Ovary (tissue), 7 donors: ENCODE measurements at regions not wholly inside any gene's neighbourhood (a gene's known extent, or its start where the extent isn't known, plus 50 kb on each side); places are given as distances from the start of the nearest gene placed in this dataset.

Experiments used
- DNase-seq, 5 donors: peaks; one replicate each; pipeline ENCODE4 v3.0.0-alpha.2; 2019 to 2020
- H3K27ac ChIP-seq, 2 donors: fragments of 200-600 bp; one replicate each; pipeline versions ENCODE4 v1.5.1 to v1.8.0; 2019 to 2022
- H3K27me3 ChIP-seq: fragments of 200-600 bp; one replicate; pipeline ENCODE4 v1.8.0; 2022
- H3K36me3 ChIP-seq: fragments of 200-600 bp; sonication (generic); one replicate; pipeline ENCODE4 v1.5.1; 2019
- H3K4me1 ChIP-seq: one replicate; pipeline ENCODE4 v1.8.1; 2013; ENCODE audit warnings: mild to moderate bottlenecking, moderate library complexity; ENCODE audit not compliant: insufficient read depth
- H3K4me3 ChIP-seq: fragments of 200-600 bp; sonication (generic); one replicate; pipeline ENCODE4 v1.5.1; 2017
- H3K9me3 ChIP-seq, 2 donors: fragments of 200-600 bp in 1 of 2; sonication (generic) in 1 of 2; one replicate each; pipeline versions ENCODE4 v1.5.1 to v1.8.1; 2013 to 2019; ENCODE audit warnings: mild to moderate bottlenecking in 1 of 2, moderate library complexity in 1 of 2
- EP300 ChIP-seq: sonication (generic); formaldehyde crosslinking; IDR thresholded peaks from one replicate; pipeline ENCODE4 v1.6.1; 2017; ENCODE audit warnings: antibody characterized with exemption
- POLR2A ChIP-seq: fragments of 450-650 bp; IDR thresholded peaks from one replicate; pipeline ENCODE4 v1.6.1; 2017; ENCODE audit warnings: antibody characterized with exemption, mild to moderate bottlenecking, moderate library complexity
- WGBS, 3 donors: extraction: QIAGEN DNeasy Blood & Tissue Kit in 1 of 3; methylation state at CpG; one replicate each; pipeline versions ENCODE4 v1.1.5 to v1.1.7; 2013 to 2017; 5-methylcytosine and 5-hydroxymethylcytosine counted together
- intact Hi-C, 4 donors: fragments of 100-400 bp; cut with DNase I; formaldehyde crosslinking; loops; one replicate each; pipeline versions ENCODE4 v1.11.0 to v1.15.1; 2022 to 2023
- TF ChIP-seq, protein P1 (sequence below), 3 donors: fragments of 450-650 bp in 2 of 3; fragments of 200-600 bp in 1 of 3; IDR thresholded peaks; one replicate each; pipeline versions ENCODE4 v1.5.1 to v1.8.0; 2016 to 2022; ENCODE audit warnings: antibody characterized with exemption in 3 of 3, mild to moderate bottlenecking in 1 of 3
- donor health status: DM: no; HTN: no; CAD: no; lungs with moderate emphysema.
- donor health status: DM: no; HTN: no; CAD: no.
- donor health status: Bipolar disorder and iron deficiency.
- donor health status: DM: no; HTN: no; CAD: no.
- donor health status: DM: yes; HTN: yes; CAD: no.

DNA sequence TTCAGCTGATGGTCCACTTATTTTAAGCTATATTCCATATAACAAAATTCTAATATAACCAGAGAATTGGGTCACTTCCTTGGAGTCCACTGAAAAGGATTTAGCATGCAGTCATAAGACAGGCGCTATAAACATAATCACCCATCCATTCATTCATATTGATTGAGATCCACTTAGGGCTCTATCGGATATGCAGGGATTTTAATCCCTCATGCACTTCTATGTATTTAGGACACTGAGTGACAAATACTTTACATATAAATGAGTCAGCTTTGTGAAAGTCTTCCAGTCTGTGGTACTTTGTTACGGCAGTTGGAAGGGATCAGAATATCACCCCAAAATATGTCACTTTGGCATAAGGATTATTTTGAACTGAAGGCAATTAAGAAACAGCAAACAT, 127.3 kb upstream of the ZNF608 start:
- Histone ChIP-seq H3K36me3 (no peaks in the 10 kb centered on the region), H3K4me1 (no peaks in the 10 kb centered on the region), H3K27ac (no peak overlapping the region), H3K27me3 (no peaks in the 10 kb centered on the region), H3K9me3 (no peaks in the 10 kb centered on the region), H3K4me3 (no peak overlapping the region)
- no peak for TF ChIP-seq POLR2A
- no peak for TF ChIP-seq EP300
- TF ChIP-seq, protein P1, sequence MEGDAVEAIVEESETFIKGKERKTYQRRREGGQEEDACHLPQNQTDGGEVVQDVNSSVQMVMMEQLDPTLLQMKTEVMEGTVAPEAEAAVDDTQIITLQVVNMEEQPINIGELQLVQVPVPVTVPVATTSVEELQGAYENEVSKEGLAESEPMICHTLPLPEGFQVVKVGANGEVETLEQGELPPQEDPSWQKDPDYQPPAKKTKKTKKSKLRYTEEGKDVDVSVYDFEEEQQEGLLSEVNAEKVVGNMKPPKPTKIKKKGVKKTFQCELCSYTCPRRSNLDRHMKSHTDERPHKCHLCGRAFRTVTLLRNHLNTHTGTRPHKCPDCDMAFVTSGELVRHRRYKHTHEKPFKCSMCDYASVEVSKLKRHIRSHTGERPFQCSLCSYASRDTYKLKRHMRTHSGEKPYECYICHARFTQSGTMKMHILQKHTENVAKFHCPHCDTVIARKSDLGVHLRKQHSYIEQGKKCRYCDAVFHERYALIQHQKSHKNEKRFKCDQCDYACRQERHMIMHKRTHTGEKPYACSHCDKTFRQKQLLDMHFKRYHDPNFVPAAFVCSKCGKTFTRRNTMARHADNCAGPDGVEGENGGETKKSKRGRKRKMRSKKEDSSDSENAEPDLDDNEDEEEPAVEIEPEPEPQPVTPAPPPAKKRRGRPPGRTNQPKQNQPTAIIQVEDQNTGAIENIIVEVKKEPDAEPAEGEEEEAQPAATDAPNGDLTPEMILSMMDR (IDR thresholded peaks at IDR 0.05): no peak
- no peak for DNase-seq
- 96 to 98% (median 97%) methylated on average over 3 of the region's 3 CpGs for WGBS, 3 donors
- intact Hi-C loops: no loop called here

DNA sequence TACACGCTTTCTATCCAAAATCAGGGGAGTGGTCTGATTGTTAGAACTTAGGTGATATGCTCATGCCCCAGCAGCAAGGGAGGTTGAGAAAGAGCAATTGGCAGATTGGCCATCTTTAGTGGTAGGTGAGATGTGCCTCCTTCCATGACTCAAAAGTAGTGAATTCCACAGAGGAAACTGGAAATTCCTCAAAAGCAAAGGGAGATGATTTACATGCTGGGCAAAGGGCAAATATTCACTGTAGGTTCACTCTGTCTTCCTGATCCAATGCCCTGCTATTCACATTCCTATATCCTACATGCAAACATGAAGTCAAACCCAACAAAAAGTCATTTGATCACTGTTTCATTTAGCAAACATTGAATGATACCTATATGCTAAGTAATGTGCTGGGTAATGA, 130.1 kb upstream of the ZNF608 start:
- H3K4me1 ChIP-seq: no peaks in the 10 kb centered on the region
- H3K36me3 ChIP-seq: no peaks in the 10 kb centered on the region
- no peaks in the 10 kb centered on the region for H3K27me3 ChIP-seq
- no peak for TF ChIP-seq POLR2A
- H3K27ac ChIP-seq: no peak overlapping the region
- intact Hi-C loops: no loop called here
- no peaks in the 10 kb centered on the region for H3K9me3 ChIP-seq
- 96 to 100% (median 100%) methylated on average over 1 of the region's 1 CpG for WGBS, 3 donors
- no peak overlapping the region for H3K4me3 ChIP-seq
- DNase-seq: no peak

DNA sequence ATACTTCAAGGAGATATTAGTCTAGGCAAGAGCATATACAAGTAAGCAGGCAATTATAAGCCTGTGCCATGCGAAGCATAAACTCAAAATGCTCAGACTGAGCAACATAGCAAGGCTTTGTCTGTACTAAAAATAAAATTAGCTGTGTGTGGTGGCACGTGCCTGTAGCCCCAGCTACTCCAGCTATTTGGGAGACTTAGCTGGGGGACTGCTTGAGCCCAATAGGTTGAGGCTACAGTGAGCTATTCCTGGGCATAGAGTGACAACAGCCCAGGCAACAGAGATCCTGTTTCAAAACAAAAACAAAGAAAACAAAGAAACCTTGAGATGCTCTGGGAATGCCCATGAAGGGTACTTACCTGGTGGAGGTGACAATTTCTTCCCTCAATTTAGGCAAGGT, 130.5 kb upstream of the ZNF608 start:
- 92 to 95% (median 93%) methylated on average over 2 of the region's 2 CpGs for WGBS, 3 donors
- intact Hi-C loops: no loop called here
- Histone ChIP-seq H3K27ac (no peak overlapping the region), H3K27me3 (no peaks in the 10 kb centered on the region), H3K36me3 (no peaks in the 10 kb centered on the region), H3K9me3 (no peaks in the 10 kb centered on the region), H3K4me3 (no peak overlapping the region), H3K4me1 (no peaks in the 10 kb centered on the region)
- TF ChIP-seq, protein P1 (IDR thresholded peaks at IDR 0.05): no peak
- TF ChIP-seq EP300 (no peak), POLR2A (no peak)
- no peak for DNase-seq

- Histone ChIP-seq H3K4me3 (no peak overlapping the region), H3K27ac (no peak overlapping the region), H3K4me1 (no peaks in the 10 kb centered on the region), H3K27me3 (no peaks in the 10 kb centered on the region), H3K9me3 (no peaks in the 10 kb centered on the region), H3K36me3 (no peaks in the 10 kb centered on the region)
- TF ChIP-seq POLR2A: no peak
- no peak for TF ChIP-seq EP300
- TF ChIP-seq, protein P1 (IDR thresholded peaks at IDR 0.05): no peak
- intact Hi-C loops: no loop called here
- 91 to 95% (median 92%) methylated on average over 7 of the region's 7 CpGs for WGBS, 3 donors
- no peak for DNase-seq
These were observed 131.2 kb upstream of the ZNF608 start for GRCh38 chr5:124877501-124878146.

GRCh38 chr5:124878583-124879342, 132.3 kb upstream of the ZNF608 start:
- TF ChIP-seq POLR2A (no peak), EP300 (no peak)
- TF ChIP-seq, protein P1 (IDR thresholded peaks at IDR 0.05): no peak
- H3K36me3 ChIP-seq: no peaks in the 10 kb centered on the region
- no peak for DNase-seq
- intact Hi-C loops: no loop called here
- H3K4me3 ChIP-seq: no peak overlapping the region
- H3K27ac ChIP-seq: no peak overlapping the region
- 93 to 95% (median 93%) methylated on average over 5 of the region's 5 CpGs for WGBS, 3 donors
- no peaks in the 10 kb centered on the region for H3K27me3 ChIP-seq
- H3K4me1 ChIP-seq: no peaks in the 10 kb centered on the region
- no peaks in the 10 kb centered on the region for H3K9me3 ChIP-seq
